SK-N-SH (cell line): ENCODE measurements at regions not wholly inside any gene's neighbourhood (a gene's known extent, or its start where the extent isn't known, plus 50 kb on each side); places are given as distances from the start of the nearest gene placed in this dataset.

Source experiments
- CTCF ChIA-PET: fragments of 300-600, 350-600 bp; formaldehyde crosslinking; extraction: SDS; loops from one replicate; lab custom pipeline; 2021; lab: Yijun Ruan, JAX
- POLR2A ChIA-PET: fragments of 350-600 bp; sonication (Branson Sonifier 250); formaldehyde crosslinking; extraction: SDS; loops from one replicate; lab custom pipeline; 2020; ENCODE audit warnings: antibody characterized with exemption, inconsistent platforms; lab: Yijun Ruan, JAX
- DNase-seq: peaks from one replicate; pipeline ENCODE4 v3.0.0; 2012
- H2AFZ ChIP-seq: fragments of 200-600 bp; sonication (generic); 2 replicates; pipeline ENCODE4 v1.8.1; 2016; ENCODE audit warnings: antibody characterized with exemption, mild to moderate bottlenecking, low read depth
- H3F3A ChIP-seq: fragments of 200-600 bp; sonication (generic); replicated peaks from 2 replicates; pipeline ENCODE3; 2016; ENCODE audit warnings: antibody characterized with exemption, mild to moderate bottlenecking; ENCODE audit not compliant: insufficient read depth
- H3K27ac ChIP-seq, 2 experiments: fragments of 200-500 bp in 1 of 2; fragments of 200-600 bp in 1 of 2; sonication (Bioruptor generic) in 1 of 2; sonication (generic), shearing (Covaris generic) in 1 of 2; 2 replicates each; pipeline versions ENCODE4 v1.5.1 to v1.6.1; 2014 to 2016; ENCODE audit warnings: low read depth in 2 of 2, inconsistent platforms in 1 of 2, low read length in 1 of 2, mild to moderate bottlenecking in 1 of 2, mixed read lengths in 1 of 2
- H3K27me3 ChIP-seq: fragments of 200-600 bp; sonication (generic), shearing (Covaris generic); 2 replicates; pipeline ENCODE4 v1.6.1; 2016; ENCODE audit warnings: mixed run types; ENCODE audit not compliant: insufficient read depth
- H3K36me3 ChIP-seq, 2 experiments: fragments of 200-500 bp in 1 of 2; fragments of 200-600 bp in 1 of 2; sonication (Bioruptor generic) in 1 of 2; sonication (generic) in 1 of 2; replicated peaks in 1 of 2; 2 replicates each; pipeline versions ENCODE3 to v1.5.1; 2014 to 2016; ENCODE audit warnings: low read length in 1 of 2, mild to moderate bottlenecking in 1 of 2; ENCODE audit not compliant: insufficient read depth in 2 of 2, control insufficient read depth in 1 of 2
- H3K4me1 ChIP-seq, 2 experiments: fragments of 200-500 bp in 1 of 2; fragments of 200-600 bp in 1 of 2; sonication (Bioruptor generic) in 1 of 2; sonication (generic), shearing (Covaris generic) in 1 of 2; 2 replicates each; pipeline versions ENCODE4 v1.5.1 to v1.6.1; 2014 to 2016; ENCODE audit warnings: low read depth in 1 of 2, low read length in 1 of 2, mixed run types in 1 of 2; ENCODE audit not compliant: insufficient read depth in 2 of 2, control insufficient read depth in 1 of 2
- H3K4me2 ChIP-seq: fragments of 200-600 bp; sonication (generic), shearing (Covaris generic); 2 replicates; pipeline ENCODE4 v1.6.1; 2017; ENCODE audit warnings: mixed run types
- H3K4me3 ChIP-seq, 2 experiments: fragments of 200-500 bp in 1 of 2; fragments of 200-600 bp in 1 of 2; sonication (Bioruptor generic) in 1 of 2; sonication (generic), shearing (Covaris generic) in 1 of 2; 2 replicates each; pipeline versions ENCODE4 v1.5.1 to v1.8.1; 2014 to 2016; ENCODE audit warnings: low read depth in 2 of 2, inconsistent platforms in 1 of 2, low read length in 1 of 2, mild to moderate bottlenecking in 1 of 2, mixed read lengths in 1 of 2, moderate library complexity in 1 of 2
- H3K79me2 ChIP-seq: fragments of 200-600 bp; sonication (generic); 2 replicates; pipeline ENCODE4 v1.8.1; 2017; ENCODE audit warnings: mild to moderate bottlenecking; ENCODE audit not compliant: insufficient read depth
- H3K9ac ChIP-seq: fragments of 200-600 bp; sonication (generic); 2 replicates; pipeline ENCODE4 v1.6.1; 2017; ENCODE audit warnings: mixed run types
- H3K9me2 ChIP-seq: fragments of 200-600 bp; sonication (generic); 2 replicates; pipeline ENCODE4 v1.6.1; 2017; ENCODE audit warnings: mixed run types
- H3K9me3 ChIP-seq: fragments of 200-600 bp; sonication (generic); 2 replicates; pipeline ENCODE4 v1.6.1; 2017; ENCODE audit warnings: mixed run types, mild to moderate bottlenecking, moderate library complexity
- H4K20me1 ChIP-seq: fragments of 200-600 bp; sonication (generic); 2 replicates; pipeline ENCODE4 v1.6.1; 2017; ENCODE audit warnings: mild to moderate bottlenecking, mixed run types; ENCODE audit not compliant: insufficient read depth
- CHD2 ChIP-seq: fragments of 150-350 bp; IDR thresholded peaks from 2 replicates; pipeline ENCODE4 v1.6.1; 2018; ENCODE audit warnings: low read length; ENCODE audit not compliant: partially characterized antibody
- CTCF ChIP-seq: fragments of 200-600 bp; sonication (generic); IDR thresholded peaks from 2 replicates; pipeline ENCODE4 v1.6.1; 2017; ENCODE audit warnings: antibody characterized with exemption, mild to moderate bottlenecking, moderate library complexity
- EP300 ChIP-seq, 2 experiments: IDR thresholded peaks; 2 replicates each; pipeline versions ENCODE4 v1.4.0 to v1.6.1; 2012; ENCODE audit warnings: borderline replicate concordance in 1 of 2, low read depth in 1 of 2, low read length in 1 of 2
- FOXJ3 ChIP-seq: sonication (generic); formaldehyde crosslinking; IDR thresholded peaks from 2 replicates; pipeline ENCODE4 v1.5.1; 2020; ENCODE audit warnings: mild to moderate bottlenecking, missing genetic modification reagents
- FOXM1 ChIP-seq: IDR thresholded peaks from 2 replicates; pipeline ENCODE4 v1.4.0; 2012; ENCODE audit warnings: low read depth, mild to moderate bottlenecking
- GATA2 ChIP-seq: sonication (generic); formaldehyde crosslinking; IDR thresholded peaks from 2 replicates; pipeline ENCODE4 v1.5.0; 2020; ENCODE audit warnings: mild to moderate bottlenecking, missing genetic modification reagents
- NFIC ChIP-seq: IDR thresholded peaks from 2 replicates; pipeline ENCODE4 v1.4.0; 2012; ENCODE audit warnings: borderline replicate concordance
- PBX3 ChIP-seq: IDR thresholded peaks from 2 replicates; pipeline ENCODE4; 2012
- RCOR1 ChIP-seq: fragments of 150-350 bp; IDR thresholded peaks from 2 replicates; pipeline ENCODE4 v1.6.1; 2017; ENCODE audit warnings: antibody characterized with exemption, low read length
- REST ChIP-seq: IDR thresholded peaks from 2 replicates; pipeline ENCODE4 v1.6.1; 2012; ENCODE audit warnings: mild to moderate bottlenecking, low read depth, low read length, moderate library complexity
- SIN3A ChIP-seq: IDR thresholded peaks from 2 replicates; pipeline ENCODE4 v1.6.1; 2012; ENCODE audit warnings: low read depth, mild to moderate bottlenecking, low read length, moderate library complexity, borderline replicate concordance
- SMC3 ChIP-seq: IDR thresholded peaks from 2 replicates; pipeline ENCODE4 v1.6.1; 2012; ENCODE audit warnings: low read depth, low read length, improper control_type of control experiment
- ZBTB33 ChIP-seq: IDR thresholded peaks from 2 replicates; pipeline ENCODE4 v1.4.0; 2012; ENCODE audit warnings: low read depth, borderline replicate concordance
- whole genome bisulfite sequencing: methylation state at CpG from one replicate; pipeline ENCODE4 v1.1.6; 2017; ENCODE audit warnings: low lambda C conversion rate; 5-methylcytosine and 5-hydroxymethylcytosine counted together

- H3K9me2 ChIP-seq, result no peaks in the 10 kb centered on the region
- no peak overlapping the region for H3K27ac ChIP-seq
- no peak overlapping the region for H3K4me3 ChIP-seq
- no peak overlapping the region for H3K4me2 ChIP-seq
- 3% methylated on average over 4 of the region's 4 CpGs for WGBS
- H2AFZ ChIP-seq, result no peak overlapping the region
- ChIA-PET CTCF (no interaction called here), POLR2A (no interaction called here)
- no peak overlapping the region for H3K9ac ChIP-seq
- no peaks in the 10 kb centered on the region for H4K20me1 ChIP-seq
- H3K36me3 ChIP-seq, result no peaks in the 10 kb centered on the region
- H3K4me1 ChIP-seq, result no peaks in the 10 kb centered on the region
- H3K27me3 ChIP-seq, result no peaks in the 10 kb centered on the region
- no peaks in the 10 kb centered on the region for H3F3A ChIP-seq
- no peaks in the 10 kb centered on the region for H3K9me3 ChIP-seq
- TF ChIP-seq PBX3 (no peak), SIN3A (no peak), NFIC (no peak), RCOR1 (no peak), GATA2 (CRISPR knock-in tag) (no peak), CTCF (no peak), CHD2 (no peak), EP300 (IDR thresholded peaks at IDR 0.05; ENCODE audit: borderline replicate concordance in 1 of 2, low read depth in 1 of 2, low read length in 1 of 2) (no peak), REST (no peak), ZBTB33 (no peak), SMC3 (no peak), FOXJ3 (no peak), FOXM1 (no peak)
- H3K79me2 ChIP-seq, result no peaks in the 10 kb centered on the region
- DNase-seq, result no peak
These were observed 191.1 kb downstream of the FNDC1 start for GRCh38 chr6:159360306-159360705.
